NB4 (cell line): ENCODE measurements at regions not wholly inside any gene's neighbourhood (a gene's known extent, or its start where the extent isn't known, plus 50 kb on each side); places are given as distances from the start of the nearest gene placed in this dataset.

Source experiments
- DNase-seq: peaks from one replicate; pipeline ENCODE4 v3.0.0; 2010; ENCODE audit warnings: low read depth
- H3K4me3 ChIP-seq: one replicate; pipeline ENCODE4 v1.5.1; 2011; ENCODE audit warnings: mild to moderate bottlenecking, low read depth, low read length, moderate library complexity
- CTCF ChIP-seq: IDR thresholded peaks from one replicate; pipeline ENCODE4 v1.5.1; 2012; ENCODE audit warnings: low read depth, low read length
- MAX ChIP-seq: IDR thresholded peaks from 2 replicates; pipeline ENCODE4 v1.6.1; 2011; ENCODE audit warnings: low read depth, low read length
- MYC ChIP-seq: IDR thresholded peaks from 2 replicates; pipeline ENCODE4 v1.6.1; 2011; ENCODE audit warnings: low read depth, low read length
- POLR2A ChIP-seq: IDR thresholded peaks from 2 replicates; pipeline ENCODE4 v1.6.1; 2011; ENCODE audit warnings: mild to moderate bottlenecking; ENCODE audit not compliant: insufficient read length; ENCODE audit errors: extremely low read depth

- no peak for TF ChIP-seq POLR2A
- TF ChIP-seq MAX = no peak
- no peak overlapping the region for H3K4me3 ChIP-seq
- no peak for DNase-seq
Observed at GRCh38 chr18:73961804-73962203, 185.8 kb downstream of the FBXO15 start.

- DNase-seq = no peak
- TF ChIP-seq CTCF (no peak), MAX (no peak), POLR2A (no peak), MYC (no peak)
- no peak overlapping the region for H3K4me3 ChIP-seq
Observed at GRCh38 chr18:73959352-73959751, 188.3 kb downstream of the FBXO15 start.

GRCh38 chr18:73954268-73954667 is 193.4 kb downstream of the FBXO15 start:
- TF ChIP-seq POLR2A (no peak), MAX (no peak), CTCF (no peak), MYC (no peak)
- DNase-seq = no peak
- H3K4me3 ChIP-seq = no peak overlapping the region

GRCh38 chr18:73952296-73952946 is 195.2 kb downstream of the FBXO15 start:
- TF ChIP-seq CTCF (no peak), MAX (no peak), POLR2A (no peak), MYC (no peak)
- no peak for DNase-seq
- no peak overlapping the region for H3K4me3 ChIP-seq

- no peak overlapping the region for H3K4me3 ChIP-seq
- DNase-seq = no peak
- TF ChIP-seq MYC (no peak), POLR2A (no peak), MAX (no peak), CTCF (no peak)
Observed at GRCh38 chr18:73950116-73950700, 197.4 kb downstream of the FBXO15 start.

- no peak for TF ChIP-seq MYC
- TF ChIP-seq CTCF = no peak
- no peak for TF ChIP-seq POLR2A
- no peak for TF ChIP-seq MAX
- no peak overlapping the region for H3K4me3 ChIP-seq
- no peak for DNase-seq
Observed at GRCh38 chr18:73948497-73948896, 199.1 kb downstream of the FBXO15 start.
